CD4-positive, CD25-positive, alpha-beta regulatory T cell (primary cell): ENCODE measurements at regions not wholly inside any gene's neighbourhood (a gene's known extent, or its start where the extent isn't known, plus 50 kb on each side); places are given as distances from the start of the nearest gene placed in this dataset.

Source experiments
- ATAC-seq, 2 donors: fragments of 150-1000 bp; cut with Tn5 transposase; one replicate each; pipeline ENCODE4 v1.10.0; 2021; ENCODE audit warnings: low read depth in 2 of 2, moderate number of reproducible peaks in 2 of 2, moderate library complexity in 1 of 2
- DNase-seq, 3 donors: peaks; one replicate each; pipeline versions ENCODE4 v3.0.0 to v3.0.0-alpha.2; 2012 to 2022; ENCODE audit warnings: mixed read lengths in 1 of 3
- H3K27ac ChIP-seq: one replicate; pipeline ENCODE4 v1.7.0; 2013; ENCODE audit warnings: mild to moderate bottlenecking, low read length; ENCODE audit not compliant: insufficient read depth, poor library complexity, severe bottlenecking
- H3K27me3 ChIP-seq: one replicate; pipeline ENCODE4 v1.7.0; 2013; ENCODE audit warnings: low read length; ENCODE audit not compliant: control insufficient read depth, insufficient read depth
- H3K36me3 ChIP-seq: one replicate; pipeline ENCODE4 v1.7.0; 2013; ENCODE audit warnings: mild to moderate bottlenecking, low read length, moderate library complexity; ENCODE audit not compliant: control insufficient read depth, insufficient read depth
- H3K4me1 ChIP-seq: 2 replicates; pipeline ENCODE4 v1.7.0; 2013; ENCODE audit warnings: mild to moderate bottlenecking, low read length; ENCODE audit not compliant: insufficient read depth, control insufficient read depth, poor library complexity, severe bottlenecking
- H3K4me3 ChIP-seq: one replicate; pipeline ENCODE4 v1.7.0; 2013; ENCODE audit warnings: low read depth, mild to moderate bottlenecking, low read length, moderate library complexity
- H3K9me3 ChIP-seq, 2 experiments: 1 replicate in 1 of 2; 2 replicates in 1 of 2; pipeline ENCODE4 v1.7.0; 2013; ENCODE audit warnings: low read length in 2 of 2, mild to moderate bottlenecking in 1 of 2, moderate library complexity in 1 of 2; ENCODE audit not compliant: control insufficient read depth in 2 of 2
- H3K27ac Mint-ChIP-seq, 3 donors: one replicate each; pipeline ENCODE4 v1.8.0; 2020 to 2022; ENCODE audit warnings: mild to moderate bottlenecking in 3 of 3, mixed read lengths in 3 of 3, moderate library complexity in 2 of 3
- H3K27me3 Mint-ChIP-seq: one replicate; pipeline ENCODE4 v1.8.0; 2022; ENCODE audit warnings: mild to moderate bottlenecking, mixed read lengths
- H3K36me3 Mint-ChIP-seq: one replicate; pipeline ENCODE4 v1.8.0; 2020; ENCODE audit warnings: mixed read lengths
- H3K4me1 Mint-ChIP-seq, 4 donors: one replicate each; pipeline ENCODE4 v1.8.0; 2020 to 2022; ENCODE audit warnings: mixed read lengths in 4 of 4, mild to moderate bottlenecking in 1 of 4
- H3K4me3 Mint-ChIP-seq, 4 donors: one replicate each; pipeline ENCODE4 v1.8.0; 2020 to 2022; ENCODE audit warnings: mild to moderate bottlenecking in 4 of 4, mixed read lengths in 4 of 4, moderate library complexity in 3 of 4
- H3K9me3 Mint-ChIP-seq, 7 donors: one replicate each; pipeline ENCODE4 v1.8.0; 2020 to 2022; ENCODE audit warnings: mixed read lengths in 7 of 7, mild to moderate bottlenecking in 3 of 7, moderate library complexity in 2 of 7

DNA sequence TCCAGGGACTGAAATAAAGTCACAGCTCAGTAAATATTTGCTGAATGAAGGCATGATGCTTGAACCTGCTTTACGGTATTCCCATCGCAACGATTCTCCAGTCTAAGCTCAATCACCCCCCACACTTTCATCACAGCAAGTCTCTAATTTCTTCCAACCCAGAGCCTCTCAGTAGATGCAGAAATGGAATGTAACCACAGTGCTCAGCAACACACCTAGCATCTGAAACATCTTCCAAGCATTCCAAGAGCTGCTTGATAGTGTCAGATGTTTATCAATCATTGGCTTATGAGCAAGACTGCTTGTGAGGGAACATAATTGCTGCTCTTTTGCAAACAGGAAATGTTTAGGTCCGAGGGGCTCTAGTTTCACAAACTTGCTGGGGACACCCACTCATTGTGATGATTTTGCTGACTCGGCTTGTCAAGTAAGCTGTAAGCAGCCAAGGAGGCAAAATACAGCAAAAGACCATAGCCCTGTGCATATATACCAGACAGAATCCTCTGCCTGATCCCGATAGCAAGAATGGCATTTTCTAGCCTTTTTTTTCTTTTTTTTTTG, 751.2 kb downstream of the NR2F2 start:
- no peak overlapping the region for H3K4me3 ChIP-seq
- peaks cover 0 to 13% (median 4%) of the 10 kb centered on the region in 7 donors for H3K9me3 Mint-ChIP-seq
- no peak overlapping the region for H3K27ac ChIP-seq
- no peak overlapping the region for H3K4me3 Mint-ChIP-seq
- no peaks in the 10 kb centered on the region for H3K4me1 Mint-ChIP-seq
- no peak overlapping the region for H3K27ac Mint-ChIP-seq
- H3K4me1 ChIP-seq = no peaks in the 10 kb centered on the region
- ATAC-seq (no peak), DNase-seq (no peak)
- H3K36me3 Mint-ChIP-seq = no peaks in the 10 kb centered on the region
- no peaks in the 10 kb centered on the region for H3K27me3 ChIP-seq
- peaks cover 0 to 8% of the 10 kb centered on the region in 2 experiments for H3K9me3 ChIP-seq
- no peaks in the 10 kb centered on the region for H3K27me3 Mint-ChIP-seq
- H3K36me3 ChIP-seq = no peaks in the 10 kb centered on the region

DNA sequence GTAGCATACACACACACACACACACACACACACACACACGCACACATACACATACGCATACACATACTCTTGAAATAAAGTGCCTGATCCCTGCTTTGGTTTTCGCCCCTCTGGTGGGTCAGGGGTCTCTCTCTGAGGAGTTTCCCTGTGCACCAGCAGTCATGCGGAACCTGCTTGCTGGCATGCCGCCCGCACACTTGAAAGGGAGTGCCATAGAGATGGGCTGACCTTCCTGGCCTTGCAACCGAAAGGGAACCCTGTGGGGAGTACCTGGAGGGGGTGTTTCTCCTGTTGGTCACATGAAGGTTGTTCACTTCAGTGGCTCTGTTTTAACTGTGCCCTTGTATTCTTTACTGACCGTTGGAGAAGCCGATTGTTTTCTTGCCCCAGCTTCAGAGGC, 752.3 kb downstream of the NR2F2 start:
- peaks cover 0 to 8% of the 10 kb centered on the region in 2 experiments for H3K9me3 ChIP-seq
- Mint-ChIP-seq H3K4me1 (no peaks in the 10 kb centered on the region), H3K36me3 (no peaks in the 10 kb centered on the region), H3K27me3 (no peaks in the 10 kb centered on the region), H3K4me3 (no peak overlapping the region), H3K9me3 (peaks cover 0 to 16% (median 6%) of the 10 kb centered on the region in 7 donors), H3K27ac (no peak overlapping the region)
- no peaks in the 10 kb centered on the region for H3K36me3 ChIP-seq
- no peak for ATAC-seq
- no peaks in the 10 kb centered on the region for H3K27me3 ChIP-seq
- no peak overlapping the region for H3K4me3 ChIP-seq
- no peak overlapping the region for H3K27ac ChIP-seq
- no peak for DNase-seq
- H3K4me1 ChIP-seq = no peaks in the 10 kb centered on the region

DNA sequence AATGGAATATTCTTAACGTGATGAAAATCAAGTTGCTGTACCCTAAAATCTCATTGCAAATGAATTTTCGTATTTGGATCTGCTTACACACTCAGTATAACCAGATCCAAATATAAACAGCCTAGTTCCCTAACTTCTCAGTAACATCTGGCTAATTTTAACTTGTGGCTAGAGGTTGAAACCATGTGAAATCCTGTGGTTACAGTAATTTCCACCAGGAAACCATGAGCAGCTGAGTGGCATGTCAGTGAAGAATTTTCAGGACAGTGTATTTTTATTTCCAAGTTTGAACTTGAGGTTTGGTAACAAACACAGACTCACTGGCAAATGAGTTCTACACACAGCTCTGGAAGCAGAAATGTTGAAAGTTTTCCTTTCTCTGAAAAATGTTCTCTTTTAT, 754.1 kb downstream of the NR2F2 start:
- Histone ChIP-seq H3K27ac (no peak overlapping the region), H3K4me3 (no peak overlapping the region), H3K27me3 (no peaks in the 10 kb centered on the region), H3K36me3 (no peaks in the 10 kb centered on the region), H3K9me3 (peaks cover 0 to 8% of the 10 kb centered on the region in 2 experiments), H3K4me1 (no peaks in the 10 kb centered on the region)
- no peaks in the 10 kb centered on the region for H3K27me3 Mint-ChIP-seq
- H3K9me3 Mint-ChIP-seq = peaks cover 0 to 14% (median 2%) of the 10 kb centered on the region in 7 donors
- H3K4me3 Mint-ChIP-seq = no peak overlapping the region
- no peaks in the 10 kb centered on the region for H3K4me1 Mint-ChIP-seq
- no peak for DNase-seq
- no peak for ATAC-seq
- H3K36me3 Mint-ChIP-seq = no peaks in the 10 kb centered on the region
- no peak overlapping the region for H3K27ac Mint-ChIP-seq

GRCh38 chr15:97085731-97086130, 755.2 kb downstream of the NR2F2 start:
- Mint-ChIP-seq H3K9me3 (peaks cover 0 to 15% (median 2%) of the 10 kb centered on the region in 7 donors), H3K4me3 (no peak overlapping the region), H3K27ac (no peak overlapping the region), H3K4me1 (no peaks in the 10 kb centered on the region), H3K27me3 (no peaks in the 10 kb centered on the region), H3K36me3 (no peaks in the 10 kb centered on the region)
- DNase-seq = no peak
- Histone ChIP-seq H3K4me1 (no peaks in the 10 kb centered on the region), H3K27me3 (no peaks in the 10 kb centered on the region), H3K4me3 (no peak overlapping the region), H3K9me3 (peaks cover 0 to 8% of the 10 kb centered on the region in 2 experiments), H3K36me3 (no peaks in the 10 kb centered on the region), H3K27ac (no peak overlapping the region)
- no peak for ATAC-seq

DNA sequence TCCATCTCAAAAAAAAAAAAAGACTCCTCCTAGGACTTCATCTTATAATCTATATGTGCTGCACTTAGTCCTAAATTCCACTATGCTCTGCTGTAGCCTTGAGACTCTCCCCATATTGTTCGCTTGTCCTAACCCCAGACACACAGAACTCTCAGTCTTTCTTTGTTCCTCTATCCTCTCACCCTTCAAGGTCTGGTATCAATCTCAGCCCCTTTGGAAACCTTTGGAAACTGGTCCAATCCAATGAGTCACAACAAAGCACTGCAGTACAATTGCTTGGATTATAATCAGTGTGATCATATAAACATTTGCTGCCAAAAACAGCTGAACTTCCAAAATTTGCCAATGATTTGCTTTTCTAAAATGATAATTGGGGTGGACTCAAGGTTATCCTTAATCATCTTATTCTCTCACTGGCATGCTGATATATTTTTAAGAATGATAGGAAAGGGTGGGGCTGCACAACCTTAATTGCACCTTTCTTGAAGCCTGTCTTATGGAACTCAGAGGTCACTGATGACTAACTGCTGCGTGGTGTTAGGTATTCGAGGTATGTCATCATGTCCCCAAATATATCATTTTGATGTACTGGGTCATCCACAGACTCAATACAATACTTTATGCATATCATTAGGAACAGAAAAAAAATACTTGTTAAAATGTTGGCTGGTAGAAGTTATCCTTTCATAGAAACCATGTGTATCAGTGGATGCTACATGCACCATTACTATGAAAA, 756.7 kb downstream of the NR2F2 start:
- H3K27me3 Mint-ChIP-seq = no peaks in the 10 kb centered on the region
- peaks cover 0 to 8% of the 10 kb centered on the region in 2 experiments for H3K9me3 ChIP-seq
- no peak overlapping the region for H3K4me3 Mint-ChIP-seq
- no peak overlapping the region for H3K27ac Mint-ChIP-seq
- peaks cover 0 to 18% (median 3%) of the 10 kb centered on the region in 7 donors for H3K9me3 Mint-ChIP-seq
- H3K4me1 Mint-ChIP-seq = no peaks in the 10 kb centered on the region
- DNase-seq = no peak
- no peak overlapping the region for H3K27ac ChIP-seq
- H3K4me1 ChIP-seq = no peaks in the 10 kb centered on the region
- no peaks in the 10 kb centered on the region for H3K36me3 Mint-ChIP-seq
- no peaks in the 10 kb centered on the region for H3K27me3 ChIP-seq
- H3K4me3 ChIP-seq = no peak overlapping the region
- ATAC-seq = no peak
- H3K36me3 ChIP-seq = no peaks in the 10 kb centered on the region

DNA sequence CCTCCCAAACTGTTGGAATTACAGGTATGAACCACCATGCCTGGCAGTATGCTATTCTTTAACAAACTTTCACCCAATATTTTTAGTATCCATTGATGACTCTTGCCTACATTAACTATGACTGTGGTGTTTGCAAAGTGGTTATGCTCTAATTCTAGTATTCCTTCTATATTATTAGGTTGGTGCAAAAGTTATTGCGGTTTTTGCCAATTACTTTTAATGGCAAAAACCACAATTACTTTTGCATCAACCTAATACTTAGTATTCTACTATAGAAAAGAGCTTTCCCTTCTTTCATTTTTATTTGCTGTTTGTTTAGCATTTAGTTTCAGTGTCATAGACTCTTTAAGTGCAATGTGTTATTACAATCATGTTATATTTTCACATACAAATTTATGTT, 760.6 kb downstream of the NR2F2 start:
- Mint-ChIP-seq H3K4me3 (no peak overlapping the region), H3K9me3 (peaks cover 0 to 22% (median 6%) of the 10 kb centered on the region in 7 donors), H3K27me3 (no peaks in the 10 kb centered on the region), H3K27ac (no peak overlapping the region), H3K4me1 (no peaks in the 10 kb centered on the region), H3K36me3 (no peaks in the 10 kb centered on the region)
- ATAC-seq (no peak), DNase-seq (no peak)
- H3K36me3 ChIP-seq = no peaks in the 10 kb centered on the region
- no peaks in the 10 kb centered on the region for H3K27me3 ChIP-seq
- no peak overlapping the region for H3K4me3 ChIP-seq
- no peak overlapping the region for H3K27ac ChIP-seq
- no peaks in the 10 kb centered on the region for H3K4me1 ChIP-seq
- no peaks in the 10 kb centered on the region for H3K9me3 ChIP-seq

GRCh38 chr15:97092656-97093055, 762.2 kb downstream of the NR2F2 start:
- peaks cover 1 to 22% (median 6%) of the 10 kb centered on the region in 7 donors for H3K9me3 Mint-ChIP-seq
- no peaks in the 10 kb centered on the region for H3K36me3 Mint-ChIP-seq
- H3K27ac ChIP-seq = no peak overlapping the region
- no peaks in the 10 kb centered on the region for H3K36me3 ChIP-seq
- no peak overlapping the region for H3K27ac Mint-ChIP-seq
- H3K4me3 ChIP-seq = no peak overlapping the region
- no peak for DNase-seq
- H3K27me3 Mint-ChIP-seq = no peaks in the 10 kb centered on the region
- H3K4me1 ChIP-seq = no peaks in the 10 kb centered on the region
- H3K9me3 ChIP-seq = no peaks in the 10 kb centered on the region
- ATAC-seq = no peak
- H3K27me3 ChIP-seq = no peaks in the 10 kb centered on the region
- H3K4me3 Mint-ChIP-seq = no peak overlapping the region
- no peaks in the 10 kb centered on the region for H3K4me1 Mint-ChIP-seq

- no peaks in the 10 kb centered on the region for H3K27me3 ChIP-seq
- Mint-ChIP-seq H3K27me3 (no peaks in the 10 kb centered on the region), H3K4me3 (no peak overlapping the region), H3K27ac (no peak overlapping the region), H3K4me1 (no peaks in the 10 kb centered on the region), H3K9me3 (peaks cover 6 to 28% (median 14%) of the 10 kb centered on the region in 7 donors), H3K36me3 (no peaks in the 10 kb centered on the region)
- no peak for DNase-seq
- no peak for ATAC-seq
- no peaks in the 10 kb centered on the region for H3K36me3 ChIP-seq
- no peaks in the 10 kb centered on the region for H3K9me3 ChIP-seq
- no peaks in the 10 kb centered on the region for H3K4me1 ChIP-seq
- H3K27ac ChIP-seq = no peak overlapping the region
- H3K4me3 ChIP-seq = no peak overlapping the region
These were observed 765.9 kb downstream of the NR2F2 start for GRCh38 chr15:97096303-97096835.
